ENCODE measurements at regions not wholly inside any gene's neighbourhood (a gene's known extent, or its start where the extent isn't known, plus 50 kb on each side); places are given as distances from the start of the nearest gene placed in this dataset.
"Not testable (repeated sequence)": the region's sequence is repeated elsewhere in the genome, so short reads cannot be mapped to it uniquely, and the experiment has no call there.

- no peaks in the 10 kb centered on the region for H3K27me3 ChIP-seq
- H3K36me3 ChIP-seq: no peaks in the 10 kb centered on the region
- intact Hi-C loops (cut with DNase I; ENCODE audit: low total_unique reads): no loop called here
- H3K4me3 ChIP-seq: no peak overlapping the region
- H3K9me3 ChIP-seq: no peaks in the 10 kb centered on the region
- no peaks in the 10 kb centered on the region for H3K4me1 ChIP-seq
- no peak for DNase-seq (ENCODE audit: low spot score in 2 of 2)
- TF ChIP-seq POLR2A (IDR thresholded peaks at IDR 0.05) (no peak), POLR2AphosphoS5 (IDR thresholded peaks at IDR 0.05) (no peak), CTCF (IDR thresholded peaks at IDR 0.05) (no peak)
- H3K27ac ChIP-seq: no peak overlapping the region
Measured at GRCh38 chr2:88967844-88968243, 276.4 kb downstream of the RPIA start.

DNA sequence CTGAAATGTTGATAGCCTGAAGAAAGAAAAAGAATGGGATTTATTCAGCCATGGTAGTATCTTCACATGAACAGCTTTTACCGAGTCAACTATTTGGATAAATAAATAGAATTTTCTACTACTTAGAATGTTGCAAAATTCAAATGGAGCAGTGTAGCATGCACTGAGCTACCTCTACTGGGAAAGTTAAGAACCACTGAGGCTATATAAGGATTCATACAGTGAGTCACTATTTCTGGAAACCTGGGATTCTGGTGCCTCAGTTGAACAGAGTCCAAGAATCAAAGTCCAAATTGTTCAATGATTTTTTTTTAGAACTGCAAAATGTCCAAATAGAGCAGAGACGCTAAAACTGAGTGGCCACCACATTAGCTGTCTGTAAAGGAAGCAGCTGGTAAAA lies 286.5 kb downstream of the RPIA start:
- H3K9me3 ChIP-seq; H3K4me3 ChIP-seq; H3K27me3 ChIP-seq; H3K4me1 ChIP-seq; H3K27ac ChIP-seq; DNase-seq (ENCODE audit: low spot score in 2 of 2); intact Hi-C loops (cut with DNase I; ENCODE audit: low total_unique reads); H3K36me3 ChIP-seq: not testable (repeated sequence)

- H3K4me1 ChIP-seq; H3K9me3 ChIP-seq; DNase-seq (ENCODE audit: low spot score in 2 of 2); H3K36me3 ChIP-seq; intact Hi-C loops (cut with DNase I; ENCODE audit: low total_unique reads); H3K4me3 ChIP-seq; H3K27ac ChIP-seq; H3K27me3 ChIP-seq: not testable (repeated sequence)
Measured at GRCh38 chr2:88978446-88978845, 287.0 kb downstream of the RPIA start.

DNA sequence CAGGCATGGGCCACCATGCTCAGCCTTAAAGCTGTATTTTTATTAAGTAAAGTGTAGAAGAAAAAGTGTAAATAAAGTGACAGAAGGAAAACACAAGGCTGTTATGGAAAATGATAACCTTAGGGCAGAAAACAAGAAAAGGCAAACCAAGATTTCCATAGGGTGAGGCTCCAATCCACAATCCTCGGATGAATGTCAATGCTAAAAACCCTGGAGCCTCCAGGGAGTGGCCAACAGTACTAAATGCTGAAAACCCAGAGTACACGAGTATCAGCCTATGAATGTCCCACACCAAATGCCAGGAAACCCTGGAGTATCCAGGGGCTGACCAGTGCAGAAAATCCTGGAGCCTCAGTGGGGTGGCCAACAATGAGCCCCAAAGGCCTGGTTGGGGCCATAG lies 292.6 kb downstream of the RPIA start:
- H3K4me3 ChIP-seq; H3K9me3 ChIP-seq; H3K36me3 ChIP-seq; H3K27ac ChIP-seq; H3K4me1 ChIP-seq; intact Hi-C loops (cut with DNase I; ENCODE audit: low total_unique reads); DNase-seq (ENCODE audit: low spot score in 2 of 2); H3K27me3 ChIP-seq: not testable (repeated sequence)

DNA sequence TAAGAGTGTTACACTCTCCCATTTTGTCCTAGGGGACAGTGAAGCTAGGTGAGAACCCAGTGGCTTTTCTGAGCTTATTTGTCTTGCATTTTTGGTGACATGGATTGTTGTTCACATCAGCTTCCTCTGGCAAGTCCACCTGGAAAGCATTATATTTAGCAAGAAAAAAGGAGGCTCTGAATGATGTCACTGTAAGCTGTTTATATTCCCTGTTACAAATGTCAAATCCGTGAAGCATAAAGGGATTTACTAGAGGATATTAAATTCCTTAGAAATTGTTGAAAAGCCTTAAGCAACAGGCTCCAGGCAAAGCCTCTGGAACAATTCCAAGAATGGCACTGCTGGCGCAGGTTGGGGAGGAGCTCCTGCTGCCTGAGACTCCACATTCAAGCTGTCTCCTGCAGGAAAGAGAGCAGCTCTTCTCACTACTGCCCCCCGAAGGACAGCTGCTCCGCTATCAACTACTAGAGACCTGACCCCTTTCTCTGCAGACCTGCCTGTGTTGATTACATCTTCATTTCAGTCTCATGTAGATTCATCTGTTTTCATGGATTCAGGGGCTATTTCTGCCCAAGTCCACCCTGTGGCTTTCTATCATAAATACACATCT lies 295.4 kb downstream of the RPIA start:
- intact Hi-C loops (cut with DNase I; ENCODE audit: low total_unique reads); H3K27me3 ChIP-seq; DNase-seq (ENCODE audit: low spot score in 2 of 2); H3K4me3 ChIP-seq; H3K4me1 ChIP-seq; H3K27ac ChIP-seq; H3K36me3 ChIP-seq; H3K9me3 ChIP-seq: not testable (repeated sequence)

DNA sequence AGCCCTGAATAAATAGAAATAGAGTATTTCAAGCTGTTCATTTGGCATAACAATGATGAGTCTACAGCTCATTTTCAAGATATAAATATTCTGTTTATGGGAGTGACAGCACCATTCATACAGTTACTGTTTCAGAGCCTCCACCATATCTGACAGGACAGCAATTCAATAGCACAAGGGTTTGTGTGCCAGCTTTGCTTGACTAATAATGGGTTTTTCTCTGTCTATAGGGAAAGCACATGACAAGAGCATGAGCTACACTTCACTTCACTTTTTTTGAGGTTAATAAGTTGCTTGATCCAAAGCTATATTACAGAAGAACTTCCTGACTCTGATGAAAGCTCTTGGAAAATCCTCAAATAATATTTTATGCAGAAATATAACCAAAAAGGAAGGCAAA lies 297.1 kb downstream of the RPIA start:
- H3K36me3 ChIP-seq; H3K9me3 ChIP-seq; intact Hi-C loops (cut with DNase I; ENCODE audit: low total_unique reads); DNase-seq (ENCODE audit: low spot score in 2 of 2); H3K4me3 ChIP-seq; H3K4me1 ChIP-seq; H3K27ac ChIP-seq; H3K27me3 ChIP-seq: not testable (repeated sequence)

GRCh38 chr2:88992819-88993218 lies 301.3 kb downstream of the RPIA start:
- H3K4me1 ChIP-seq; H3K27ac ChIP-seq; intact Hi-C loops (cut with DNase I; ENCODE audit: low total_unique reads); H3K9me3 ChIP-seq; DNase-seq (ENCODE audit: low spot score in 2 of 2); H3K36me3 ChIP-seq; H3K4me3 ChIP-seq; H3K27me3 ChIP-seq: not testable (repeated sequence)

DNA sequence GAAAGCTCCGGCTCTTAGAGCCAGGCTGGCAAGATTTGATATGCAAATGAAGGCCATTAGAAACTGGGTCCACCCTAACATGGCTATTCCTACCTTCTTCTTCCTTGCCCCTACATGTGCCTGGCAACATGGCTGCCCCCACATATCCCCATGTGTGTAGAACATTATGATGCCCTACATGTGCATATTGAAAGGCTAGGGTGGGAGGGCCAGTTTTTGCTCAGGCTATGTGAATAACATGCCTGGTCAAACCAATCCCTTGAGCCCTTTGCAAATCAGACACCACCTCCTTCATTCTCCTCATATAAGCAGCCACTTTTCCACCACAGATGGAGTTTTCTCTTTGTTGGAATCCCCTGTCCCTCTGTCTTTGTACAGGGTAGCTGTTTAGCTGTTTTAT lies 303.4 kb downstream of the RPIA start:
- H3K4me3 ChIP-seq; H3K9me3 ChIP-seq; H3K27me3 ChIP-seq; DNase-seq (ENCODE audit: low spot score in 2 of 2); H3K36me3 ChIP-seq; H3K27ac ChIP-seq; H3K4me1 ChIP-seq; intact Hi-C loops (cut with DNase I; ENCODE audit: low total_unique reads): not testable (repeated sequence)

GRCh38 chr2:88996588-88996987 lies 305.1 kb downstream of the RPIA start:
- DNase-seq (ENCODE audit: low spot score in 2 of 2); H3K4me1 ChIP-seq; H3K27me3 ChIP-seq; H3K36me3 ChIP-seq; H3K9me3 ChIP-seq; intact Hi-C loops (cut with DNase I; ENCODE audit: low total_unique reads); H3K27ac ChIP-seq; H3K4me3 ChIP-seq: not testable (repeated sequence)
